DND-41 (cell line): ENCODE measurements at regions not wholly inside any gene's neighbourhood (a gene's known extent, or its start where the extent isn't known, plus 50 kb on each side); places are given as distances from the start of the nearest gene placed in this dataset.

Experiments used
- ATAC-seq: fragments of 200-7000 bp; cut with Tn5 transposase; 3 replicates; pipeline ENCODE4 v1.9.1; 2021; ENCODE audit warnings: low read depth; ENCODE audit not compliant: insufficient read depth
- DNase-seq: peaks from one replicate; pipeline ENCODE4 v3.0.0-alpha.2; 2020
- H2AFZ ChIP-seq: 2 replicates; pipeline ENCODE4 v1.6.0; 2012; ENCODE audit warnings: low read depth, low read length
- H3K27ac ChIP-seq: 2 replicates; pipeline ENCODE4 v1.5.1; 2012; ENCODE audit warnings: low read length, inconsistent platforms
- H3K27me3 ChIP-seq: fragments of 200-600 bp; sonication (generic); 2 replicates; pipeline ENCODE4 v1.6.0; 2012; ENCODE audit warnings: low read length, mild to moderate bottlenecking, inconsistent platforms; ENCODE audit not compliant: insufficient read depth, poor library complexity
- H3K36me3 ChIP-seq: 2 replicates; pipeline ENCODE4 v1.5.1; 2012; ENCODE audit warnings: low read length, inconsistent platforms; ENCODE audit not compliant: insufficient read depth
- H3K4me1 ChIP-seq: 2 replicates; pipeline ENCODE4 v1.5.1; 2012; ENCODE audit warnings: mild to moderate bottlenecking, low read length; ENCODE audit not compliant: insufficient read depth
- H3K4me2 ChIP-seq: 2 replicates; pipeline ENCODE4 v1.6.0; 2012; ENCODE audit warnings: mild to moderate bottlenecking, moderate library complexity, low read length, inconsistent platforms; ENCODE audit not compliant: insufficient read depth
- H3K4me3 ChIP-seq, 2 experiments: fragments of 200-600 bp in 1 of 2; shearing (Covaris generic) in 1 of 2; 2 replicates each; pipeline ENCODE4 v1.5.1; 2012 to 2016; ENCODE audit warnings: inconsistent platforms in 2 of 2, low read length in 2 of 2, mild to moderate bottlenecking in 2 of 2, low read depth in 1 of 2, moderate library complexity in 1 of 2
- H3K79me2 ChIP-seq: 2 replicates; pipeline ENCODE4 v1.6.0; 2012; ENCODE audit warnings: low read length, inconsistent platforms; ENCODE audit not compliant: insufficient read depth
- H3K9ac ChIP-seq: 2 replicates; pipeline ENCODE4 v1.6.0; 2012; ENCODE audit warnings: low read depth, mild to moderate bottlenecking, inconsistent platforms, low read length, moderate library complexity
- H3K9me3 ChIP-seq: 2 replicates; pipeline ENCODE4 v1.5.1; 2012; ENCODE audit warnings: low read length, moderate library complexity, mild to moderate bottlenecking, inconsistent platforms; ENCODE audit not compliant: insufficient read depth, severe bottlenecking
- H4K20me1 ChIP-seq: 2 replicates; pipeline ENCODE4 v1.6.0; 2012; ENCODE audit warnings: low read length; ENCODE audit not compliant: insufficient read depth
- CTCF ChIP-seq: IDR thresholded peaks from 2 replicates; pipeline ENCODE4 v1.5.1; 2012; ENCODE audit warnings: borderline replicate concordance, low read length, moderate library complexity, mild to moderate bottlenecking; ENCODE audit not compliant: poor library complexity, severe bottlenecking; ENCODE audit errors: extremely low read depth
- EZH2 ChIP-seq: IDR thresholded peaks from 3 replicates; pipeline ENCODE4 v1.6.1; 2012; ENCODE audit warnings: borderline replicate concordance, low read depth, mild to moderate bottlenecking, moderate library complexity, low read length, inconsistent platforms; ENCODE audit not compliant: severe bottlenecking

- no peaks in the 10 kb centered on the region for H4K20me1 ChIP-seq
- no peak overlapping the region for H3K9ac ChIP-seq
- H2AFZ ChIP-seq, result no peak overlapping the region
- no peak overlapping the region for H3K4me2 ChIP-seq
- H3K4me1 ChIP-seq, result no peaks in the 10 kb centered on the region
- no peak for ATAC-seq
- H3K79me2 ChIP-seq, result no peaks in the 10 kb centered on the region
- no peak for DNase-seq
- no peaks in the 10 kb centered on the region for H3K27me3 ChIP-seq
- no peak overlapping the region for H3K4me3 ChIP-seq
- TF ChIP-seq EZH2 (no peak), CTCF (no peak)
- no peaks in the 10 kb centered on the region for H3K36me3 ChIP-seq
- no peak overlapping the region for H3K27ac ChIP-seq
- H3K9me3 ChIP-seq, result no peaks in the 10 kb centered on the region
Measured at GRCh38 chr17:51407576-51407975, 147.2 kb downstream of the UTP18 start.

DNA sequence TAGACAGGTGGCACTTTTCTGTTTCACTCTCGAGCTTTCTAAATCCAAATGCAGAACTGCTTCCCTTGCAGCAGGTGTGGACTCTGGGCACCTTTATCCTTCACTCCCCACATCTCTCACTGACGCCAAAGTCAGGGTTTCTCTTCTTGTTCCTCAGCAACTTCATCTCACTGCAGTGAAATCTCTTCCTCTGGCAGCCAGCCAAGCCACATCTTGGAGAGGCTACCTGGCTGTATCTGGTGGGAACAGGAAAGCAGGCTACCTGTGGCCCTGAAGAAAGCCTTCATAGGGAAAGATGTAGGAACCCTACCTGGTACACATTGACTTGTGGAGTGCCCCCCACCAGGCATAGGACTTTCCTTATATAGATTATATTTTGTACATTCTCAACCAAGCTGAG is 159.1 kb downstream of the UTP18 start:
- H3K9me3 ChIP-seq, result no peaks in the 10 kb centered on the region

DNA sequence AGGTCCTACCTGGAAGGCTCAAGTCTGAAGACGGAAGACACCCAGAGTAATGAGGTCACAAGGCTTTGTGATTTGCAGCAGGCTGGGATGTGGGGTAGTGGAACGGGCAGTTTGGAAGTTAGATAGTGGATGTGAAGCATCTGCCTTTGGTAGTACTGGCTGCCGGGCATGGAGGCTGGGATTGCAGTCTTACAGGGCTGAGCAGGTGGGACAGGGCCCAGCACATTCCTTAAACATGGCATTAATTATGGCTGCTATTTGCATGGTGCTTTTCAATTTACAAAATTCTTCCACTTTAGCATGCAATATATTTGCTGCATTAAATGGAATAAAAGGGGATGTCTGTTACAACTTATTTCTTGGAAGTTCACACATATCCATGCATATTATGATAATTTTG is 161.2 kb downstream of the UTP18 start:
- H3K27me3 ChIP-seq, result no peaks in the 10 kb centered on the region
- DNase-seq (no peak), ATAC-seq (no peak)
- TF ChIP-seq CTCF, result no peak
- TF ChIP-seq EZH2, result no peak
- H3K4me3 ChIP-seq, result no peak overlapping the region
- H3K36me3 ChIP-seq, result no peaks in the 10 kb centered on the region
- H3K4me2 ChIP-seq, result no peak overlapping the region
- no peak overlapping the region for H3K27ac ChIP-seq
- no peaks in the 10 kb centered on the region for H3K9me3 ChIP-seq
- no peaks in the 10 kb centered on the region for H4K20me1 ChIP-seq
- H3K79me2 ChIP-seq, result no peaks in the 10 kb centered on the region
- H2AFZ ChIP-seq, result no peak overlapping the region
- no peak overlapping the region for H3K9ac ChIP-seq
- H3K4me1 ChIP-seq, result no peaks in the 10 kb centered on the region

More for the DNA sequence above, 159.1 kb downstream of the UTP18 start:
- DNase-seq (no peak), ATAC-seq (no peak)
- Histone ChIP-seq H3K79me2 (no peaks in the 10 kb centered on the region), H2AFZ (no peak overlapping the region), H3K36me3 (no peaks in the 10 kb centered on the region), H3K27ac (no peak overlapping the region), H3K27me3 (no peaks in the 10 kb centered on the region), H3K4me1 (no peaks in the 10 kb centered on the region), H3K4me2 (no peak overlapping the region), H4K20me1 (no peaks in the 10 kb centered on the region), H3K4me3 (no peak overlapping the region), H3K9ac (no peak overlapping the region)
- TF ChIP-seq EZH2 (no peak), CTCF (no peak)

- Histone ChIP-seq H3K36me3 (no peaks in the 10 kb centered on the region), H3K79me2 (no peaks in the 10 kb centered on the region), H4K20me1 (no peaks in the 10 kb centered on the region), H3K27ac (no peak overlapping the region), H3K4me2 (no peak overlapping the region), H3K9me3 (no peaks in the 10 kb centered on the region), H3K4me3 (no peak overlapping the region), H3K4me1 (peaks cover 6% of the 10 kb centered on the region), H2AFZ (no peak overlapping the region), H3K27me3 (no peaks in the 10 kb centered on the region), H3K9ac (no peak overlapping the region)
- ATAC-seq (no peak), DNase-seq (no peak)
- TF ChIP-seq EZH2, result no peak
- no peak for TF ChIP-seq CTCF
Measured at GRCh38 chr17:51422634-51423033, 162.3 kb downstream of the UTP18 start.
